Common myeloid progenitor, CD34-positive (primary cell): ENCODE measurements at regions not wholly inside any gene's neighbourhood (a gene's known extent, or its start where the extent isn't known, plus 50 kb on each side); places are given as distances from the start of the nearest gene placed in this dataset.

Experiments
- CTCF ChIA-PET: fragments of 350-600 bp; sonication (Branson Sonifier 250); formaldehyde crosslinking; loops from one replicate; lab custom pipeline; 2021; ENCODE audit warnings: antibody characterized with exemption; lab: Charles Lee
- POLR2A ChIA-PET: fragments of 350-600 bp; sonication (Branson Sonifier 250); formaldehyde crosslinking; loops from one replicate; lab custom pipeline; 2021; ENCODE audit warnings: antibody characterized with exemption; lab: Charles Lee
- DNase-seq, 3 donors: peaks; one replicate each; pipeline versions ENCODE4 v3.0.0 to v3.0.0-alpha.2; 2013
- H3K27ac ChIP-seq, 2 experiments: 1 replicate in 1 of 2; 2 replicates in 1 of 2; pipeline ENCODE4 v1.7.0; 2013; ENCODE audit warnings: inconsistent platforms in 2 of 2, low read length in 2 of 2, mild to moderate bottlenecking in 2 of 2, low read depth in 1 of 2, moderate library complexity in 1 of 2; ENCODE audit not compliant: severe bottlenecking in 2 of 2, insufficient read depth in 1 of 2, poor library complexity in 1 of 2
- H3K27me3 ChIP-seq, 5 experiments: replicated peaks in 2 of 5; 1 replicate in 3 of 5; 2 replicates in 2 of 5; pipeline versions ENCODE4 v1.6.1 to v1.7.0; 2013; ENCODE audit warnings: low read length in 4 of 5, mild to moderate bottlenecking in 2 of 5, moderate library complexity in 2 of 5, inconsistent platforms in 1 of 5; ENCODE audit not compliant: insufficient read depth in 5 of 5, control insufficient read depth in 4 of 5
- H3K36me3 ChIP-seq, 4 experiments: 1 replicate in 2 of 4; 2 replicates in 2 of 4; pipeline versions ENCODE4 v1.6.1 to v1.7.0; 2013; ENCODE audit warnings: low read length in 3 of 4, control low read depth in 1 of 4, mild to moderate bottlenecking in 1 of 4; ENCODE audit not compliant: control insufficient read depth in 4 of 4, insufficient read depth in 4 of 4
- H3K4me1 ChIP-seq, 4 experiments: 1 replicate in 3 of 4; 2 replicates in 1 of 4; pipeline versions ENCODE4 v1.6.1 to v1.7.1; 2013; ENCODE audit warnings: low read length in 3 of 4, mild to moderate bottlenecking in 3 of 4, control low read depth in 1 of 4, inconsistent platforms in 1 of 4, moderate library complexity in 1 of 4; ENCODE audit not compliant: control insufficient read depth in 4 of 4, insufficient read depth in 4 of 4; ENCODE audit errors: control extremely low read depth in 1 of 4
- H3K4me3 ChIP-seq, 7 experiments: 1 replicate in 4 of 7; 2 replicates in 3 of 7; pipeline versions ENCODE4 v1.5.1 to v1.7.0; 2013; ENCODE audit warnings: mild to moderate bottlenecking in 7 of 7, low read length in 6 of 7, moderate library complexity in 6 of 7, inconsistent platforms in 2 of 7, low read depth in 2 of 7, control low read depth in 1 of 7; ENCODE audit not compliant: insufficient read depth in 4 of 7, control insufficient read depth in 1 of 7; ENCODE audit errors: extremely low read depth in 1 of 7
- H3K9me3 ChIP-seq, 5 experiments: 1 replicate in 4 of 5; 2 replicates in 1 of 5; pipeline versions ENCODE4 v1.6.1 to v1.7.1; 2013; ENCODE audit warnings: low read length in 4 of 5, mild to moderate bottlenecking in 2 of 5, inconsistent platforms in 1 of 5, low read depth in 1 of 5, moderate library complexity in 1 of 5; ENCODE audit not compliant: control insufficient read depth in 4 of 5, insufficient read depth in 2 of 5; ENCODE audit errors: control extremely low read depth in 1 of 5
- WGBS: methylation state at CpG from one replicate; pipeline ENCODE4 v1.1.5; 2013; ENCODE audit not compliant: insufficient coverage; 5-methylcytosine and 5-hydroxymethylcytosine counted together

DNA sequence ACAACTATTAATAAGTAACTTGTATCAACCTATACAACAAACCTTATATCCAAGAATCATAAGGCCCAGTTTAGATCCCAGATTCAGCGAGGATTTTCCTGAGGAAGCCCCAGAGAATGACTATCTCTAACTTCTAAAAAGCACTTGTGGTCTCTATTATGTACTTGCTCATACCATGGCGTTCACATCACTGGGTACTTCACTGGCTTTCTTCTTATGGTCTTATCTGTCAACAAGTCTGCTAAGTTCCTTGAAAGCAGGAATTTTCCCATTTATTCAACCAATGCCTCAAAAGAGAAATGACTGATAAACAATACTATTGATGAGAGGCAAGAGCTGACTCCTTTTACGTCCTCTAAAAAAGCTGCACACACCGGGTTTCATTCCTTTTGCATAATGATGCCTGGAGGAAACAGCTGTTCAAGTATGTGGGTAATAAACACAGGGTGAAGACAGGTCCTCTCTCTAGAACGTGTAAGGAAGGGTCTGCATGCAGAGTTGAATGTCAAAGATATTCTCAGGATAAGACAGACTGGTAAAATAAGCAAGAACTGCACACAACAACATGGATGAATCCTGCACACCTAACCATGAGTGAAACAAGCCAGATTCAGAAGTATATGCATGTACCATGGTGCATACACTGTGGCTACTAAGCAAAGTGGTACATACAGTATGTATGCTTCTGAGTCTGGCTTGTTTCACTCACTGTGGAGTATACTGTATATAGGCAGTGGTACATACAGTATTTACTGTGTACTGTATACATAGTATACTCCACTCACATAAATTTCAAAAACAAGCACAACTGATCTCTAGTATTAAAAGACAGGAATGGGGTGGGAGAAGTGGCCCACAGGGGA, 408.7 kb downstream of the SHQ1 start:
- peak in 2 of 3 donors; percentile 66 to 79 for DNase-seq
- Histone ChIP-seq H3K4me3 (no peak overlapping the region), H3K4me1 (peaks cover 36 to 74% (median 56%) of the 10 kb centered on the region in 4 experiments), H3K27me3 (no peaks in the 10 kb centered on the region), H3K27ac (no peak overlapping the region), H3K9me3 (no peaks in the 10 kb centered on the region), H3K36me3 (peaks cover 4 to 21% (median 11%) of the 10 kb centered on the region in 4 experiments)
- WGBS = 76% methylated on average over 2 of the region's 5 CpGs
- ChIA-PET POLR2A (no interaction called here), CTCF (interaction anchor here (1.4 kb wide), 1 partner anchor 47 kb away, joined by 3 read pairs; no protein-coding TSS in a partner anchor)

GRCh38 chr3:72437661-72438406, 410.4 kb downstream of the SHQ1 start:
- DNase-seq = no peak
- H3K4me3 ChIP-seq = peak overlapping the region in 1 of 7 experiments; percentile 14
- 57% methylated on average over 4 of the region's 5 CpGs for WGBS
- H3K36me3 ChIP-seq = peaks cover 4 to 18% (median 9%) of the 10 kb centered on the region in 4 experiments
- peak overlapping the region in 1 of 2 experiments; percentile 40 for H3K27ac ChIP-seq
- CTCF ChIA-PET = no interaction called here
- no peaks in the 10 kb centered on the region for H3K9me3 ChIP-seq
- POLR2A ChIA-PET = interaction anchor here (0.7 to 1.0 kb wide), 3 partner anchors 9 to 90 kb away, joined by 3 to 4 read pairs (median 3); partner anchors contain the start of gene RYBP
- H3K27me3 ChIP-seq = no peaks in the 10 kb centered on the region
- peaks cover 25 to 61% (median 43%) of the 10 kb centered on the region in 4 experiments for H3K4me1 ChIP-seq

- Histone ChIP-seq H3K27ac (no peak overlapping the region), H3K36me3 (peaks cover 4 to 18% (median 9%) of the 10 kb centered on the region in 4 experiments), H3K27me3 (no peaks in the 10 kb centered on the region), H3K4me1 (peaks cover 22 to 53% (median 41%) of the 10 kb centered on the region in 4 experiments), H3K4me3 (no peak overlapping the region), H3K9me3 (no peaks in the 10 kb centered on the region)
- DNase-seq = no peak
- CTCF ChIA-PET = no interaction called here
- no CpG with 5 or more reads among the region's 7 CpGs for WGBS
- POLR2A ChIA-PET = no interaction called here
Measured at GRCh38 chr3:72436863-72437592, 411.2 kb downstream of the SHQ1 start.

DNA sequence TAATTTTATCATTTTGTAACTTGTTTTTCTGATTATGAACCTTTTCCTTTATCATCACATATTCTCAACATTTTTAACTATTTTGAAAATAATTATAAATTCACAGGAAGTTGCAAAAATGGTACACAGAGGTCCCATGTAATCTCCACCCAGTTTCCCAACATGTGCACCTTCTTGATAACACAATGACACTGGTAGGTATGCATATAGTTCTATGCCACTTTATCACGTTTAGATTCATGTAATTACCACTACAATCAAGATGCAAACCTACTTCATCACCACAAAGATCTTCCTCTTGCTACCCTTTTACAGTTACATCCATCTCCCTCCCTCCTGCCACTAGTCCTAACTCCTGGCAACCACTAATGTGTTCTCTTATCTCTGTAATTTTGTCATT, 413.9 kb downstream of the SHQ1 start:
- ChIA-PET CTCF (no interaction called here), POLR2A (no interaction called here)
- Histone ChIP-seq H3K36me3 (peaks cover 6 to 16% (median 7%) of the 10 kb centered on the region in 4 experiments), H3K27ac (no peak overlapping the region), H3K4me3 (no peak overlapping the region), H3K27me3 (no peaks in the 10 kb centered on the region), H3K9me3 (no peaks in the 10 kb centered on the region), H3K4me1 (peaks cover 7 to 43% (median 21%) of the 10 kb centered on the region in 4 experiments)
- no peak for DNase-seq
- WGBS = 30% methylated on average over 1 of the region's 1 CpG

- DNase-seq = no peak
- 100% methylated on average over 5 of the region's 7 CpGs for WGBS
- Histone ChIP-seq H3K27ac (no peak overlapping the region), H3K4me1 (peaks cover 10 to 39% (median 22%) of the 10 kb centered on the region in 4 experiments), H3K9me3 (no peaks in the 10 kb centered on the region), H3K4me3 (no peak overlapping the region), H3K36me3 (peaks cover 0 to 3% (median 1%) of the 10 kb centered on the region in 4 experiments), H3K27me3 (no peaks in the 10 kb centered on the region)
- ChIA-PET CTCF (no interaction called here), POLR2A (no interaction called here)
Measured at GRCh38 chr3:72432246-72432645, 416.0 kb downstream of the SHQ1 start.

- Histone ChIP-seq H3K4me1 (peaks cover 17 to 61% (median 39%) of the 10 kb centered on the region in 4 experiments), H3K27me3 (no peaks in the 10 kb centered on the region), H3K27ac (peak overlapping the region in 1 of 2 experiments; percentile 37), H3K9me3 (no peaks in the 10 kb centered on the region), H3K4me3 (no peak overlapping the region), H3K36me3 (peaks cover 0 to 3% (median 1%) of the 10 kb centered on the region in 4 experiments)
- WGBS = 56% methylated on average over 3 of the region's 4 CpGs
- CTCF ChIA-PET = interaction anchor here (0.7 to 1.2 kb wide), 2 partner anchors 12 to 854 kb away, joined by 3 to 4 read pairs; no protein-coding TSS in a partner anchor
- POLR2A ChIA-PET = interaction anchor here (1.2 kb wide), 1 partner anchor 23 kb away, joined by 3 read pairs; no protein-coding TSS in a partner anchor
- no peak for DNase-seq
Measured at GRCh38 chr3:72429589-72430353, 418.5 kb downstream of the SHQ1 start.
